GM21390 (cell line): ENCODE measurements at regions not wholly inside any gene's neighbourhood (a gene's known extent, or its start where the extent isn't known, plus 50 kb on each side); places are given as distances from the start of the nearest gene placed in this dataset.

Experiments
- ATAC-seq: cut with Tn5 transposase; IDR thresholded peaks from one replicate; pipeline ENCODE4 v1.9.1; 2021; ENCODE audit not compliant: unreplicated experiment

DNA sequence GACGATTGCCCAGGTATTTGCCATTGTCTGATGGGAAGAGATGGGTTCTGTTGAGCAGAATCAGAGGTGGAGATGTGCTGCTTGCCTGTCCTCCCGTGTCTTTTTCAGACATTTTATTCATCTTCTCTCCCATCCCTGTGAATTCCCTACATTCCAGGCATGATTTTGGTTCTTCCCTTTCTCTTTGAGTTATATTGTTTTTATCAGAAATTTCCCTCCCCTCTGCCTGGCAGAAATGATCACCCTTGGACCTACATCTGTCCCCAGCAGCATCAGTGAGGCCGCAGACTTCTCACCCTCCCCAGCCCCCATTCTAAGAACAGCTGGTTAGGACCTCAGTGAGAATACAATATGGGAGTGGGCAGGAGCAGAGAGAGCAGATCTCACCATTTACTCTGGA, 640.2 kb downstream of the CCDC171 start:
- ATAC-seq: no peak

DNA sequence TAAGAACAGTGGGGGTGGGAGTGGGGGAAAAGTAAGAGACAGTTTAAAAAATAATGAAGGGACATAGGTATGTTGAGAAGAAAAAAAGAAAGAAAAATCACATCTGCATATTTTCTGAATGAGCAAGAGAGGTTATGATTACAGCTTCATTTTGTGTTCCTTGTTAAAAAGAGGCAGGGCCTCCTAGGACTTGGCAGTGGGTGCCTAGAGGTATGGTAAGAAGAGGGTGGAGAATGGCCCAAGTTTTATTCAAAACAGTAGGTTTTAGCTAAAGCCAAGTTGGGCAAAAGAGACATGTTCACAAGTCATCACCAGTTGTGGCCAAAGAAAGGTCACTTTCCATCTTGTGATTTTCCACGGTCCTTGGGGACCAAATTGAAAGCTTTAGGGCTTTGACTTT, 643.4 kb downstream of the CCDC171 start:
- ATAC-seq: no peak

DNA sequence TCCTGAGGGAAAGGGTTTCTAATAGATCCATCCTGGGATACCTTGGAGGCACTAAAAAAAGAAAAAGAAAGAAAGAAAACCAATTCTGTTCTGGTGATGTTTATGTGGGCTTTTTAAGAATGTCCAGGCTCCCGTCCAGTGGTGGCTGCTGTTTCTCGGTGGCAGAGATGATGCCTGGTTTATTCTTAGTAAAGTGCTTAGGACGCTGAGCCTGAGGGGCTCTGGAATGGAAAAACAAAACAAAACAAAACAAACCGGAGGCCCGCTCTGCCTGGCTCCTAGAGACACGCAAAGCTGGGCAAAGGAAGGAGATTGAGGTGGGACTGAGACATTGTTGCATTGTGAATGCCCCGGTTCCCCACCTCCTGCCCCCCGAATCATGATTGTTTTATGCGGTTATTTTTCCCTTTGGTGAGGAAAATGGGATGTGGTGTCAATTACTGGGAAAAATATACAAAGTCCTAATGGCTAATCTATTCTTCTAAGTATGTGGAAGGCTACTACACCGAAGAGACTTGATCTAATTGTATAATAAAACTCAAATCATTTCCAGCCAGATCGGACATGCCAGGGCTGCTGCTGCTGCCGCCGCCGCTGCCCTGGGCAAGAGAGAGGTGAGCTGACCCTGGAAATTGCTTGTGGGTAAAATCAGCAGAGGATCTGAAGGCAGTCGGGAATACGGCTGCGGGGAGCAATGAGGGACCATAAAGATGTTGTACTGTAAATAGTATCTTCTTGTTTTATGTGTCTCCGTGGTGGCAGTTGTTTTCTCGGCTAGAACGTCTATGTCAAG, 644.9 kb downstream of the CCDC171 start:
- no peak for ATAC-seq

DNA sequence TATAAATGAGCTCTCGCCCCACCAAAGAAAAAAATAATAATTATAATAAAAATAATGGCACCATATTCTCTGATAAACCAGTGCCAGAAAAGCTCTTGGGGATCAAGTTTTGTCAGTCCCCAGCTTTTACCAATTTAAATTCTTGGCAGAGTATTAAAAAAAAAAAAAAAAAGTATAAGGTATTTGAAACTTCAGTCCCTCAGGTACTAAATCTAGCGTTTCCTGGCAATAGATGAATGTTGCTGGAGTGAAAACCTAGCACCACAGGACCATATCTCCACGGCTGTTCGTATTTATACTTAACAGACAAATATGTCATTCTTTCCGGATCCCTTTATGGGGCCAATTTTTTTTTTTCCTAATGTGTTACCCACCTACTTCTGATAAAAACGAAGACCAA, 646.2 kb downstream of the CCDC171 start:
- no peak for ATAC-seq

DNA sequence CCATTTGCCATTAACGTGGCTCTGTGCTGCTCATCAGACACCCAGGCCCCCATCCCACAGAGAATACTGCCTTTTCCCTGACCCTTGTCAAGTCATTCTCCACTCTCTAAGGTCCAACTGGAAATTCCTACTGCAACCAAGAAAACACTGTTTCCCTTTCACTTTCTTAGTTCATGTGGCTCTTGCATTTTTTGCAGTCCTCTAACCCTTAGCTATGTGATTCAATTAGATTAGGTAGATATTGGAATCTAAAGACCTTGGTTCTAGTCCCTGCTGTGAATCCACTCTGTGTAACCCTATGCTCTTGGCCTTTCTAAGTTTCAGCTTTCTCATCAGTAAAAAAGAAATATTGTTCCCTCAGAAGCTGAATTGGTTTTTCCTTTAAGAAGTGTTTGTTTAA, 649.4 kb downstream of the CCDC171 start:
- ATAC-seq: no peak

DNA sequence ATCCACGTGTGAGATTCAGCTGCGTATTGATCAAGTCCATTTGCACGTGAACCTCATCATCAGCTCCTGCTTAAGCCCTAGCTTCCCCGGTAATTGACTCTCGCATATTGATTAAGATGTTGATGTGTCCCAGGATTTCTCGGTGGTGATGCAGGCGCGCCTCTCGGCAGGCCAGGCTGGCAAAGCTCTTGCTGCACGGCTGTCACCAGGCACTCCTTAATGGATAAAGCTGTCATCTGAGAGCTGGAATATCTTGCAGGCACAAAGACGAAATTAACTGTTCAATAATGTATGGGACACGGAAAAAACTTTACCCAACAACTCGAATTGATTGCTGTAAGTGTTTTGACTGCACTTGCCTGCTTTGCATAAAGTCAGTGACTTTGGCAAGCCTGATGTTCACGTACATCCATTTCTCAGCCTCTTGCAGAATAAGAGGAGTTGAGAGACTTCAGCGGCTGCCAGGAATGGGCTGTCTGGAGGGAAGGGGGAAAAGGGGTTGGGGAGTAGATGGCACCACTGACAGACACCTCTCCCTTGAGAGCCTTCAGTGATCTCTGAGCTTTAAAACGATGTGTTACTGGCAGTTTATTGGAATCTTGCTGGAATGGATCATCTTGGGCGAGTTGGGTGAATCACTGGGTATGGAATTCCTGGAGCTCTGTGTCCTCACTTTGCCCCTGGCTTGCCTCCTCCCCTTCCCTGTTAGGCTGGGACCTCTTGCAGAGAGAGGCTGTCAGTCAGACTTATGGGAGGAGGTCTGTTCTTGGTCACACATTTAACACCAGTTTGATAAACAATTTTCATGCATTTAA, 650.3 kb downstream of the CCDC171 start:
- no peak for ATAC-seq

DNA sequence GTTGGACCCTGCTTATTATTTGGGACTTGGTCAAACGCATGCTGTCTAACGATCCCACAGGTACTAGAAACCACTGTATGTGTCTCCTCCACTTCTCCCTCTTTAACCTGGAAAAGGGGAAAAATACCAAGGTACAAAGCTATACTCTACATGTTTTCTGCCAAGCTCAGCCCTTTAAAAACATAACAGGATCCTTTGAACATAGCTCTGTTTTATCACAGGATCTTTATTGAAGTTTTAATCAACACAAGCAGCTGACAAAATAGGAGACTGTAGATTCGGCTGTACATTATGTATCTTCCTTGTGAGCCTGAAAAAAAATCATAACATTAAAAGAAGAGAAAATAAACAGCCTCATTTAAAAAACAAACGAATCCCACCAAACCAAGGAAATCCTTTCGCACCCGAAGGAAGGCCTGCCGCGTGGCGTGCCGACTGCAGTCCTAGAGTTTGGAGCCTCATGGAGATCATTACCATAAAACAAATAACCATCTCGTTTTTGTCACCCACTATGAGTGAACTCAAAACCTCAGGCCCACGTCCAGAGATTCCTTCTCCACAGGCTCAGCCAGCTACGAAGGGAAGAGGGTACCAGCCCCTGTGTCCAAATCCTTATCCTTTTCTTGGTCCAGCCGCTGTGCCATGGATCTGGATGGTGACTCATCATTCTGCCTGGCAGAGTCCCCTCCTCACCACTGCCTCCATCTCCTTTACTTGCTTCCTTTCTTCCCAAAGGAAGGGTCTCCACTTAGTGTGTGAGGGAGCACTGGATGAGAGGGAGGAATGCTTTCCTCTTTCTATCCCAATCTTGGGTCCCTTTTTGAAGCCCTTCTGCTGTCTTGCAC, 651.1 kb downstream of the CCDC171 start:
- no peak for ATAC-seq

DNA sequence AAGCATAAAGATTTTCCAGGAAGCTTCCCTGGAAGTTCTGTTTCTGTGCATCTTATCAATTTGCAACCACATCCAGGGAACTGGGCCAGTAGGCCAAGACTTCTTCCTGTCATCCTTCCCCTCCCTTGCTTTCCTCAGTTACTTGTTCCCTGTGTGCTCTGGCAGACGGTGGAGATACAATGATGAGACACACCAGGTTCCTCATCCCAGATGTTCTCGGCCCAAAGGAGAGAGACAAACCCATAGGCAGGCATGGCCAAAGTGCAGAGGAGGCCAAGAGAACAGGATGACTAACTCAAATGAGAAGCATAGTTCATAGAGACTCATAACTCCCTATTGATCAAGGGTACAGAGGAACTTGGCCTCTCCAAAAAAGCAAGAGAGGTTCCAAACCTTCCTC, 652.6 kb downstream of the CCDC171 start:
- ATAC-seq: no peak

DNA sequence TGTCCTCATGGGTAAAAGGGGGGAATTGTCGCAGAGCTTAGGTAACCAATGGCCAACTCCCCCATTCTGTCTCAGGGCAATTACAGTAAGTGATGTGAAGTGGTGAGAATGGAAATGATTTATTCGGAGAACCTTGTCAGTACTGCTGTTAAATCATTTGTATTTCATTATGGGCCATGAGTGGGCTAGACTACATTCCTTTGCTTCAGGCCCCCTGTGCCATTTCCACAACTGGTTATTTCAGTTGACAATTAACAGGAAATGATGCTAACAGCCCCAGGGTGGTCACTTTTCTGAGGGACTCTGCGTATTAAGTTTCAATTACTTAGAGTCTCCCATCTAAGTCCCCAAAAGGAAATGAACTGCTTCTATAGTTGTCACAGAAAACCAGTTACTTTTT, 653.7 kb downstream of the CCDC171 start:
- no peak for ATAC-seq

DNA sequence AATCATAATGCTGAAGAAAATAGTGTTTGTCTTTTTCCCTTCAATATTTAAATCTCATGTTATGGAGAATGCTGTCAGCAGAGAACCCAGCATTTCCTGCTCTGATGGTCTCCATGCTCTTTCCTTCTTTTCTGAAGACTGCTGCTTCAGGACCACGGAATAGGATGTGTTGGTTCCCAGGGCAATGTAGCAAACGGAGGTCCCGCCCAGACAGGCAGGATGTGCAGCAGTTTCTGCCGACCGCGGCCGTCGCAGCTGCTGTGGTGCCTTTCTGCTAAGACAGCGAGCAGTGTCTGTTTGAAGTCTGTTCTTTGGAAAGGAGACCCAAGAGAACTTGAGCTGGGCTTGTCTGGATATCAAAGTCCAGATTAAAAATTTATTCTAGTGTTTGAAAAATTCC, 654.3 kb downstream of the CCDC171 start:
- ATAC-seq: no peak

DNA sequence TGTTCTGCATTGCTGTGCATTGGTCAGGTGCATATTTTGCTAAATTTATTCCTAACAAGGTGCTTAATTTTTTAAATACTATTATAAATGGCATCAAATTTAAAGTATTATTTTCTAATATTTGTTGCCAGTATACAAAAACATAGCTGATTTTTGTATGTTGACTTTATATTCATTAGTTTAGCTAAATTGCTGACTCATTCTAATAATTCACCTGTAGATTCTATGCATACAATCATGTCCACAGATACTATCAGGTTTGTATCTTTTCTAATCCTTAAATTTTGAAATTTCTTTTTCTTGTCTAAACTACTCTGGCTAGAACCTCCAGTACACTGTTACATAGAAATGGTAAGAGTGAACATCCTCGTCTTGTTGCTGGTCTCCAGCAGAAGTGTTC, 657.6 kb downstream of the CCDC171 start:
- ATAC-seq: no peak

DNA sequence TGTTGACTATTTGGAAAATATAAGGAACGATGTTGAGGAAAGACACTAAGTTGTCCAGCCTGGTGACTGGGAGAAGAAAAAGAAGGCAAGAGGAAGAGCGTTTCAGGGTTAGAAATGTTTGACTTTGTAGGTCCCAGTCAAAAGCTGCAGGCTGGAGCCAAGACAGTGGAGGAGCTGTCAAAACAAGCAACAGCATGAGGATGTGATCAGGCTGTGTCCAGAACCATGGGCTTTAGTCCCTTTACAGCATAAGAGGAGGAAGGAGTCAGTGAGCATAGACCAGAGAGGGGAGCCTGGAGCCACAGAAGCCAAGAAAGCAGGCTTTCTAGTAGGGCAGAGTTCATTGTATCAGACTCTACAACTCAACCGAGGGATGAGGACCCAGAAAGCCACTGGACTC, 658.5 kb downstream of the BNC2 start:
- ATAC-seq: no peak

DNA sequence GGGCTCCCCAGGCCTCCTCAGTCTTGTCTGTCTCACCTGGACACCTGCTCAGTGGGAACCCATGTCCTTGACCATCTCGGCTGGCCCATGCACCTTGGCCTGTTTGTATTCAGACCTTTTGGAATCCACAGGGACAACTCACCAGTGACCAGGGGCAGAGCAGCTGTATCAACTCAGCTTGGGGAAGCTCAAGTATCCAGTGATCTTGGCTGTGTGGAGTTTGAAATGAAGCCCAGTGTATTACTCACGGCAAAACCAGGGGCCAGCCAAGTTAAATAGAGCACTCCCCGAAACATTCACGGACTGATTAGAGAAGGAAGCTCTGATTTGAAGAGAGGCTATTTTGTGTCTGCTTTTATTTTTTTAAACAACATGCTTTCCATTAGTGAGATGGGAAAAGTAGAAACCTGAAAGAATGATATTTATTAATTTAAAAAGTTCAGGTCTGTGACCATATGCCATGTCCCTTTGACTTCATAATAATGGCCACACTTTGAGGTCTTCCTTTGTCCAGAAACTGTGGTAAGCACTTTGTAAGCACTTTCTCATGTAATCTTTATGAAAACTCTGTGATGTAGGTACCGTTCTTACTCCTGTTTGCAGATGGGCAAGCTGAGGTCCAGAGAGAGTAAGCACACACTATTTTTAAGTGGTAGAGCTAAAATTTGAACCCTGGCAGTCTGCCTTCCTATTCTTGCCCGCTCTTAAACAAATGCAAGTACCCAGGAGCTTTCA, 656.5 kb downstream of the BNC2 start:
- no peak for ATAC-seq

DNA sequence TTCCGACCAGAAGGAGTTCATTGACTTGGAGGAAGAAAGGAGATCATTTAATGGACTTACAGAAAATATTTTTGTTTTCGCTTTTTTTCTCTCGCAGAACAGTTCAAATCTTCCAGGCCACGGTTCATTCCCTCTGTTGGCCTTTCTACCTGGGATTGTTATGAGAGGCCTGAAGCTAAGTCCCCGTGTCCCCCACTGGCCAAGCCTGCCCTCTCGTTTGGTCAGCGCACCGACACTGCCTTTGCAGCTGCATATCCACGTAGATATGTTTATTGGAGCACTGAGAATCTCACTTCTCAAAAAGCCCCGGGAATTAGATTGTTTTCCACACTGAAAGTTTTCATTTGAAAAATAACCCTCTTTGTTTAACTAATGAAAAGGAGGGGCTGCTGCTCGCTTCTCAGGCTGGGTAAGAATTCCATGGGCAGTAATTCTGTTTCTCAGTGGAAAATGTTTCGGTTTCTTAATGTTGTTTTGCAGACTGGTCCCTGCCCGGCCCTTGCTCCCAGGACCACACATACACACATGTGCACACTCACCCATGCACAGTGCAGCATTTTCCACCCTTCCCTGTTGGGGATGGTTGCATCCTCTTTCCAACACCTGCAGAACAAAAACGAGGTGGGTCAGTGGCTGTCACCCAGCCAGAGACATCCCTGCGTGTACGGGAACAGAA, 655.7 kb downstream of the BNC2 start:
- ATAC-seq: no peak

DNA sequence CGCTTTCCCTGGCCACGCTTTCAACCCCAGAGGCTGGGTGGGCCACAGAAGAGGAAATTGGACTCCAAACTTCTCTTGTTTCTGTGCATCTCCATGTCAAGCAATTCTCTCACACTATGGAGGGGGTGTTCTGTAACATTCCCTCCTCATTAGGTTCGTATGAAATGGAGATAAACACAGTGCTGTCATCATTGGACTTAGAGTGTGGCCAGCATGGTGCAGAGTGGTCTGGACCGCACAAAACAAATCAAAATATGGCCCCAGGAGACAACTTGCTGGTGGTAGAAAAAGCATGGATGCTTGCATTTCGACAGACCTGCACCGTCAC, 655.2 kb downstream of the BNC2 start:
- no peak for ATAC-seq

DNA sequence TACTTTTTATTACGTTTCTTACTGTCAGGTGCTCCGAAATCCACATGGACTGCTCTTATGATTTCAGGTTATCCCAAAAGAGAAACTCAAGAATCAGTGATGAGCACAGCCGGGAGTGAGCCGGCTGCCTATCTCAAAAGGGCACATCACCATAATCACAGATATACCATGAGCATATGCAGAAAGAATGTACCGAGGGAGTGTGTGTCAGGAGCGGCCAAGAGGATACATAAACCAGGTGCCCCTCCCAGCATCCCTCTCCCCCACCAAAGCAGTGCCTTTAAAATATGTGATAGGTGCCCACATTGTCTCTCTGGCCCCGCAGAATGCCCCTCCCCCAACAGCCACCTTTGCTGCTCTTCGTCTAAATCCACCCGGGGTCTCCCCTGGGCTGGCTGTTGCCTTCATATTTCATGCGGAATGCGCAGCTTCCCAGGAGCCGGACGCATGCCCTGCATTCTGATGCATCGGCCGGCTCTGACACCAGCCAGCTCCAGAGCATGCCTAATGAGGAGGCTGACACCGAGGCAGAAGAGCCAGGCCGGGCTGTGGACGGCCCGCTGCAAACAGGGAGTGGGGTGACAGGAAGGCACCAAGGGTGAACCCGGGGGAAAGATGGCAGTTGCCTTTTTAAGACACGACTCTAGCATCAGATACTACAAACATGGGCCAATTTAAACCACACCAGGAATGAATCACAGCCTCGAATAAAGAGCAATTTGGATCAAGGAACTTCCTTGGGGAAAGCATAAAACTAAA, 652.3 kb downstream of the BNC2 start:
- ATAC-seq: no peak

DNA sequence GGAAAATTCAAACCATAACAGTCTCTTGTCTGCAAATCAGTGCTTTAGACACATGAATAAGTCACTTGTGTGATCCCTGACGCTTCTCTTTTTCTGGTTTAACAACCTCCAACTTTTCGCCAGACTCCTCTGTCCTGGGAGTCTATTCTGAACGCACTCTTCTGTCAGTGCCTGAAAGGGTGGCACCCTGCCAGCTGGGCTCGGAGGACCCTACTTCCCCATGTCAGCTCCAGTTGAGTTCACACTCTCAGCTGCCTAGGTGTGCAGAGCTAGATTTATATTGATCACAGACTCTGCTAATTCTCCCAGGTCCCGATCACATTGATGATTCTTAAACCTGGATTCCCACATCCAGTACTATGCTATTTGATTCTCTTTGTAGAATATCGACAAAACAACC, 649.1 kb downstream of the BNC2 start:
- no peak for ATAC-seq

DNA sequence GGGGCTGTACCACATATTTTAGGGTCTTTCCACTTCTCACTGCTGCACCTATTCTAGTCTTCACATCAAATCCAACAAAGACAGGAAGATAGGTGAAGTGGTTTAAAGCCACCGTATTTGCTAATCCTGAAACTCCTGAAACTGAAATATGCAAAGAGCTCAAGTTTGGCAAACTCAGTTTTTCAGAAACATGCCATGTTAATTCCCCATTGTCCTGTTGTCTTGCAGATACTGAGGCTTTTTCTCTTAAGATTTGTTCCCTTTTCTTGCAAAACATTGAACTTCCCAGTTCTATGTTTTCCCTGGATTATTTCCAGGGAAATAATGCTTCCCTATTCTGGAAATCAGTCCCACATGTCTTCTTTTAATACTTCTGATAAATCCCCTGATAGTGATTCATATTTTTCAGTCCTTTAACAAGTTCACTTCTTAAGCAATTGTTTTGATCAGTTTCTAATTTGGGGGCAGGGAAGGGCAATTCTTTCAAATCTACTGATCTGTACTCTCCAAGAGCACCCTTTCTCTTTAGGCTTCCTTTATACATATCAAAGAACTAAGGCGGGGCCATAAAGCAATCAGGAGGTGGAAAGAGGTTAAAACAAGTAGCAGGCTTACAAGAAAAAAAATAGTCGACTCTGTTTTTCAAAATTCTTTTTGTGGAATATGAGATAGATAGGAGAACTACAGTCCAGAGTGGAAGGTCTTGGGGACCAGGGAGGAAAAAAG, 648.5 kb downstream of the BNC2 start:
- no peak for ATAC-seq
